Renal pelvis (tissue), 1 donor: ENCODE measurements at regions not wholly inside any gene's neighbourhood (a gene's known extent, or its start where the extent isn't known, plus 50 kb on each side); places are given as distances from the start of the nearest gene placed in this dataset.
"Not testable (repeated sequence)": the region's sequence is repeated elsewhere in the genome, so short reads cannot be mapped to it uniquely, and the experiment has no call there.

Experiments used
- DNase-seq: peaks from one replicate; pipeline ENCODE4 v3.0.0-alpha.2; 2013

- no peak for DNase-seq
Observed at GRCh38 chr7:120023494-120024167, 249.3 kb upstream of the KCND2 start.

- DNase-seq = no peak
Observed at GRCh38 chr7:120028636-120029035, 244.3 kb upstream of the KCND2 start.

- no peak for DNase-seq
Observed at GRCh38 chr7:120030876-120031275, 242.1 kb upstream of the KCND2 start.

DNA sequence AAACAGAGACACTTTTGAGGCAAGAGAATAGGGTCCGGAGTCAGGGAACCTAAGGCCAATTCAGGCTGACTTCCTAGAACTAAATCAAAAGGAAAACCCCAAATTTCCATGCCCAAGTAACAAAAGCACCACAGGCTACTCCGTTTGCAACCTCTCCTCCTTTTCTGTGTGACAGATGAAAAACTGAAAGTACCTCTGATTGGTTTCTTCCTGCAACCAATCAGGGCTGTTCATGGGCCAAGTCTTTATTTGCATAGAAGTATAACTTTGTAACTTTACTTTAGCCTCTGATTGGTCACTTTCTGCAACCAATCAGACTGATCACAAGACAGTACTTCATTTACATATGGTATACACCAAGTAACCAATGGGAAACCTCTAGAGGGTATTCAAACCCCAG is 239.9 kb upstream of the KCND2 start:
- DNase-seq = no peak

- DNase-seq = no peak
Observed at GRCh38 chr7:120039138-120039537, 233.8 kb upstream of the KCND2 start.

GRCh38 chr7:120041798-120042197 is 231.2 kb upstream of the KCND2 start:
- no peak for DNase-seq

- no peak for DNase-seq
Observed at GRCh38 chr7:120043250-120043649, 229.7 kb upstream of the KCND2 start.

DNA sequence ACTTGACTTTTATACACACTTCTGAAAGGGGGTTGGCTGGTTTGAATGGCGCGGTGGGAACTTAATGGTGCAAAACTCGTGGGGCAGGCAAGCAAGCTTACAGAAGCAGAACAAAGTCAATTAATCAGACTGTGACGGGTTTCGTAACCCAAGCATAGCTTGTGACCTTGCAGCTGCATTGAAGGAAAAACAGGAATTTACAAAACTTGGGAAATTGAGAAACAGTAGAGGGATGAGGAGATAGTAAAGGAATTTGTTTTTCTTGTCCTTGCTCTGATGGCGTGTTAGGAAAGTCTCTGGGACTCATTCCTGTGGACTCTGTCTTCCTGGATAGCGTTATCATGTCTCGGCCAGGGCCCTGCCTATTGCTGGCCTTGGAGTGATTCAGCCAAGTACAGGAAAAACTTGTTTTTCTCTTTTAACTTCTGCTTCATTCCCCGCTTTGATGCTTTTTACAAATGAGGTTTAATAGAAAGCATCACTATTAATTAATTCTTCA is 220.0 kb upstream of the KCND2 start:
- peak; percentile 88 for DNase-seq

GRCh38 chr7:120053390-120053961 is 219.5 kb upstream of the KCND2 start:
- peak; percentile 1 for DNase-seq

GRCh38 chr7:120054376-120055100 is 218.4 kb upstream of the KCND2 start:
- DNase-seq = no peak

- no peak for DNase-seq
Observed at GRCh38 chr7:120055300-120055699, 217.7 kb upstream of the KCND2 start.

GRCh38 chr7:120056227-120056626 is 216.7 kb upstream of the KCND2 start:
- DNase-seq = no peak

GRCh38 chr7:120059641-120060040 is 213.3 kb upstream of the KCND2 start:
- no peak for DNase-seq

DNA sequence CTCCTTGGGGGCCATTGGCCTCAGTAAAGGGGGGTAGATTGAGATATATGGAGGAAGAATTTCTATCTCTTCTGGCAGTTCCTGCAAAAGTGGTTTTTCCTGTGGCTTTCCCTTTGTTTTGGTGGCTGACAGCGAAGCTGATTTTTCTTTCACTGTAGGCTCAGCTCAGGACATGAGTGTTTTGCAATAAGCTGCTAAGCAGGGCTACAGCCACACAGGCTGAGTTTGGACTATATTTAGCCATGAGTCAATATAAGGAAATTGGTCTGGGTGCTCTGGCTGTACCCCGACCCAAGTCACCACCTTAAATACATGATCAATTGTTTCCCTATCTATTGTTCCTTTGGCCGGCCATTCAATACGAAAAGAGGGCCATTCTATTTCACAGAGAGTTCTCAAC is 212.7 kb upstream of the KCND2 start:
- no peak for DNase-seq

- no peak for DNase-seq
Observed at GRCh38 chr7:120060875-120061274, 212.1 kb upstream of the KCND2 start.

GRCh38 chr7:120064565-120064964 is 208.4 kb upstream of the KCND2 start:
- no peak for DNase-seq

GRCh38 chr7:120066898-120067297 is 206.1 kb upstream of the KCND2 start:
- DNase-seq = not testable (repeated sequence)

DNA sequence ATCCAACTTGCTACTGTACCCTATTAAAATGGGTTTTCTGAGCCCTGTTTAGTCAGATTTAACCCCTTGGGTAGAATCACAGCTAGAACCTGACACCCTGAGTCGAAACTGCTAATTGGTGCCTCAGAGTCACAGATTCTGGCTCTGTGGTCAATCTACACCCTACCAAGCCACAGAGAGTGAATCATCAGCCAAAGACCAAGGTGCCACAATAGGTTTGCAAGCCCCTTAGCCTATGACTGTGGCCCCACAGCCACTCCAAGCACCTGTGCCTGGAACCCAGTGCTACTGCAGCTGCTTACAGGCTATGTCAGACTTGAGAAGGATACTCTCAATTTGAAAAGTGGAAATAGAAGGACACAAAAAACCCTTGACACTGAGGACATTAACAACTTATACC is 202.8 kb upstream of the KCND2 start:
- no peak for DNase-seq

GRCh38 chr7:120077777-120078176 is 195.2 kb upstream of the KCND2 start:
- no peak for DNase-seq

- no peak for DNase-seq
Observed at GRCh38 chr7:120079022-120079421, 194.0 kb upstream of the KCND2 start.

- DNase-seq = no peak
Observed at GRCh38 chr7:120079704-120080103, 193.3 kb upstream of the KCND2 start.

- not testable (repeated sequence) for DNase-seq
Observed at GRCh38 chr7:120086468-120086867, 186.5 kb upstream of the KCND2 start.

- no peak for DNase-seq
Observed at GRCh38 chr7:120089968-120090367, 183.0 kb upstream of the KCND2 start.
